K562 (cell line): ENCODE measurements at regions not wholly inside any gene's neighbourhood (a gene's known extent, or its start where the extent isn't known, plus 50 kb on each side); places are given as distances from the start of the nearest gene placed in this dataset.

Source experiments
- CBX2 ChIP-seq: fragments of 200-600 bp; sonication (generic); IDR thresholded peaks from one replicate; pipeline ENCODE4 v1.6.1; 2012; ENCODE audit warnings: mild to moderate bottlenecking, low read length, inconsistent platforms; ENCODE audit not compliant: insufficient read depth, poor library complexity, severe bottlenecking
- DNMT1 ChIP-seq: fragments of 450-650 bp; IDR thresholded peaks from 2 replicates; pipeline ENCODE4 v1.6.1; 2016; ENCODE audit warnings: antibody characterized with exemption, mild to moderate bottlenecking
- EGR1 ChIP-seq: fragments of 450-650 bp; conservative IDR thresholded peaks from 2 replicates; pipeline ENCODE4 v1.6.1; 2017; ENCODE audit warnings: mild to moderate bottlenecking
- EP300 ChIP-seq: IDR thresholded peaks from 2 replicates; pipeline ENCODE4 v1.6.1; 2012; ENCODE audit warnings: low read length, improper control_type of control experiment
- ETV6 ChIP-seq, 3 experiments: fragments of 150-350 bp in 1 of 3; sonication (generic) in 1 of 3; formaldehyde crosslinking in 1 of 3; IDR thresholded peaks; 2 replicates each; pipeline versions ENCODE4 v1.6.1 to v1.8.0; 2014 to 2022; ENCODE audit warnings: borderline replicate concordance in 2 of 3, low read depth in 2 of 3, antibody characterized with exemption in 1 of 3, low read length in 1 of 3, mild to moderate bottlenecking in 1 of 3, missing genetic modification reagents in 1 of 3
- KDM2B ChIP-seq: fragments of 250-450 bp; sonication (Bioruptor Pico); IDR thresholded peaks from 2 replicates; pipeline ENCODE4 v1.8.0; 2021; ENCODE audit warnings: mild to moderate bottlenecking, moderate library complexity
- MAFK ChIP-seq: IDR thresholded peaks from 2 replicates; pipeline ENCODE4 v1.6.1; 2011; ENCODE audit warnings: low read length, improper control_type of control experiment
- NUFIP1 ChIP-seq: fragments of 450-650 bp; IDR thresholded peaks from 2 replicates; pipeline ENCODE4 v1.6.1; 2018; ENCODE audit not compliant: partially characterized antibody
- RFX5 ChIP-seq: IDR thresholded peaks from 2 replicates; pipeline ENCODE4 v1.6.1; 2011; ENCODE audit warnings: low read depth, mild to moderate bottlenecking, improper control_type of control experiment, low read length
- SRF ChIP-seq, 2 experiments: fragments of 250-450, 450-650 bp in 1 of 2; sonication (Bioruptor Pico) in 1 of 2; sonication (generic) in 1 of 2; formaldehyde crosslinking; IDR thresholded peaks; 2 replicates each; pipeline versions ENCODE4 v1.5.0 to v1.5.1; 2020 to 2022; ENCODE audit warnings: mild to moderate bottlenecking in 1 of 2, missing genetic modification reagents in 1 of 2
- TF ChIP-seq, protein P1 (sequence below), 3 experiments: IDR thresholded peaks in 2 of 3; conservative IDR thresholded peaks in 1 of 3; 2 replicates each; pipeline ENCODE4 v1.5.1; 2011 to 2012; ENCODE audit warnings: low read length in 3 of 3, mild to moderate bottlenecking in 3 of 3, control low read depth in 2 of 3, improper control_type of control experiment in 1 of 3, inconsistent platforms in 1 of 3, low read depth in 1 of 3, mixed read lengths in 1 of 3, moderate library complexity in 1 of 3; ENCODE audit not compliant: insufficient read depth in 2 of 3
- TF ChIP-seq, protein P2 (sequence below): fragments of 450-650 bp; formaldehyde crosslinking; IDR thresholded peaks from 2 replicates; pipeline ENCODE4 v1.4.0; 2022; ENCODE audit warnings: missing genetic modification characterization
- TF ChIP-seq, protein P3 (sequence below): sonication (generic); formaldehyde crosslinking; IDR thresholded peaks from 2 replicates; pipeline ENCODE4 v1.8.0; 2023; ENCODE audit warnings: mild to moderate bottlenecking, missing genetic modification reagents
- TF ChIP-seq, protein P4 (sequence below): sonication (generic); formaldehyde crosslinking; IDR thresholded peaks from 2 replicates; pipeline ENCODE4 v1.9.0; 2022; ENCODE audit warnings: mild to moderate bottlenecking, missing genetic modification reagents

DNA sequence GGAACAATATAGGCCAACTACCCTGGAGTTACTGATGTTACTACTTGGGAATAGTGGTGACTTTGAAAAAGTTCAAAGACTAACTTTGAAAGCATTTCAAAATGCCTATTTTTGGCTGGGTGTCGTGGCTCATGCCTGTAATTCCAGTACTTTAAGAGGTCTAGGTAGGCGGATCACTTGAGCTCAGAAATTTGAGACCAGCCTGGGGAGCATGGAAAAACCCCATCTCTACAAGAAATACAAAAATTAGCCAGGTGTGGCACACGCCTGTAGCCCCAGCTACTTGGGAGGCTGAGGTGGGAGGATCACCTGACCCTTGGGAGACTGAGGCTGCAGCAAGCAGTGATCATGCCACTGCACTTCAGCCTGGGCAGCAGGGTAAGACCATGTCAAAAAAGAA is 105.3 kb downstream of the ARRDC3 start:
- TF ChIP-seq, protein P1, sequence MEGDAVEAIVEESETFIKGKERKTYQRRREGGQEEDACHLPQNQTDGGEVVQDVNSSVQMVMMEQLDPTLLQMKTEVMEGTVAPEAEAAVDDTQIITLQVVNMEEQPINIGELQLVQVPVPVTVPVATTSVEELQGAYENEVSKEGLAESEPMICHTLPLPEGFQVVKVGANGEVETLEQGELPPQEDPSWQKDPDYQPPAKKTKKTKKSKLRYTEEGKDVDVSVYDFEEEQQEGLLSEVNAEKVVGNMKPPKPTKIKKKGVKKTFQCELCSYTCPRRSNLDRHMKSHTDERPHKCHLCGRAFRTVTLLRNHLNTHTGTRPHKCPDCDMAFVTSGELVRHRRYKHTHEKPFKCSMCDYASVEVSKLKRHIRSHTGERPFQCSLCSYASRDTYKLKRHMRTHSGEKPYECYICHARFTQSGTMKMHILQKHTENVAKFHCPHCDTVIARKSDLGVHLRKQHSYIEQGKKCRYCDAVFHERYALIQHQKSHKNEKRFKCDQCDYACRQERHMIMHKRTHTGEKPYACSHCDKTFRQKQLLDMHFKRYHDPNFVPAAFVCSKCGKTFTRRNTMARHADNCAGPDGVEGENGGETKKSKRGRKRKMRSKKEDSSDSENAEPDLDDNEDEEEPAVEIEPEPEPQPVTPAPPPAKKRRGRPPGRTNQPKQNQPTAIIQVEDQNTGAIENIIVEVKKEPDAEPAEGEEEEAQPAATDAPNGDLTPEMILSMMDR (IDR thresholded peaks at IDR 0.05 in 2 of 3, conservative IDR thresholded peaks at IDR 0.05 in 1 of 3; ENCODE audit: insufficient read depth in 2 of 3, low read depth in 1 of 3, low read length in 3 of 3): no peak
- TF ChIP-seq MAFK (no peak), RFX5 (no peak), SRF (CRISPR knock-in tag; IDR thresholded peaks at IDR 0.05) (no peak), ETV6 (IDR thresholded peaks at IDR 0.05; ENCODE audit: borderline replicate concordance in 1 of 2, low read depth in 2 of 2, low read length in 1 of 2) (no peak), ETV6 (CRISPR knock-in tag; IDR thresholded peaks at IDR 0.05; ENCODE audit: borderline replicate concordance) (no peak), EP300 (no peak), CBX2 (no peak), KDM2B (CRISPR knock-in tag) (no peak), NUFIP1 (no peak), DNMT1 (no peak), EGR1 (no peak)
- TF ChIP-seq, protein P2, sequence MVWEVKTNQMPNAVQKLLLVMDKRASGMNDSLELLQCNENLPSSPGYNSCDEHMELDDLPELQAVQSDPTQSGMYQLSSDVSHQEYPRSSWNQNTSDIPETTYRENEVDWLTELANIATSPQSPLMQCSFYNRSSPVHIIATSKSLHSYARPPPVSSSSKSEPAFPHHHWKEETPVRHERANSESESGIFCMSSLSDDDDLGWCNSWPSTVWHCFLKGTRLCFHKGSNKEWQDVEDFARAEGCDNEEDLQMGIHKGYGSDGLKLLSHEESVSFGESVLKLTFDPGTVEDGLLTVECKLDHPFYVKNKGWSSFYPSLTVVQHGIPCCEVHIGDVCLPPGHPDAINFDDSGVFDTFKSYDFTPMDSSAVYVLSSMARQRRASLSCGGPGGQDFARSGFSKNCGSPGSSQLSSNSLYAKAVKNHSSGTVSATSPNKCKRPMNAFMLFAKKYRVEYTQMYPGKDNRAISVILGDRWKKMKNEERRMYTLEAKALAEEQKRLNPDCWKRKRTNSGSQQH (CRISPR knock-in tag): no peak
- TF ChIP-seq, protein P3, sequence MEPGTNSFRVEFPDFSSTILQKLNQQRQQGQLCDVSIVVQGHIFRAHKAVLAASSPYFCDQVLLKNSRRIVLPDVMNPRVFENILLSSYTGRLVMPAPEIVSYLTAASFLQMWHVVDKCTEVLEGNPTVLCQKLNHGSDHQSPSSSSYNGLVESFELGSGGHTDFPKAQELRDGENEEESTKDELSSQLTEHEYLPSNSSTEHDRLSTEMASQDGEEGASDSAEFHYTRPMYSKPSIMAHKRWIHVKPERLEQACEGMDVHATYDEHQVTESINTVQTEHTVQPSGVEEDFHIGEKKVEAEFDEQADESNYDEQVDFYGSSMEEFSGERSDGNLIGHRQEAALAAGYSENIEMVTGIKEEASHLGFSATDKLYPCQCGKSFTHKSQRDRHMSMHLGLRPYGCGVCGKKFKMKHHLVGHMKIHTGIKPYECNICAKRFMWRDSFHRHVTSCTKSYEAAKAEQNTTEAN (CRISPR knock-in tag): no peak
- TF ChIP-seq, protein P4, sequence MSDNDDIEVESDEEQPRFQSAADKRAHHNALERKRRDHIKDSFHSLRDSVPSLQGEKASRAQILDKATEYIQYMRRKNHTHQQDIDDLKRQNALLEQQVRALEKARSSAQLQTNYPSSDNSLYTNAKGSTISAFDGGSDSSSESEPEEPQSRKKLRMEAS (CRISPR knock-in tag): no peak
